HL-60 (cell line): ENCODE measurements at regions not wholly inside any gene's neighbourhood (a gene's known extent, or its start where the extent isn't known, plus 50 kb on each side); places are given as distances from the start of the nearest gene placed in this dataset.

Source experiments
- CTCF ChIP-seq: IDR thresholded peaks from one replicate; pipeline ENCODE4 v1.5.1; 2011; ENCODE audit warnings: low read length, control low read depth, inconsistent platforms; ENCODE audit not compliant: insufficient read depth
- GABPA ChIP-seq: IDR thresholded peaks from 2 replicates; pipeline ENCODE4 v1.6.1; 2012; ENCODE audit warnings: low read depth
- POLR2AphosphoS5 ChIP-seq: IDR thresholded peaks from 2 replicates; pipeline ENCODE4 v1.6.1; 2012; ENCODE audit warnings: low read depth
- REST ChIP-seq: IDR thresholded peaks from 2 replicates; pipeline ENCODE4 v1.6.1; 2012; ENCODE audit warnings: low read depth; ENCODE audit not compliant: insufficient replicate concordance
- SPI1 ChIP-seq: IDR thresholded peaks from 2 replicates; pipeline ENCODE4 v1.6.1; 2012; ENCODE audit warnings: low read depth, mild to moderate bottlenecking, borderline replicate concordance

GRCh38 chrX:131216828-131217227, 72.3 kb downstream of the IGSF1 start:
- TF ChIP-seq CTCF (no peak), POLR2AphosphoS5 (no peak), SPI1 (no peak), REST (no peak), GABPA (no peak)
